Progenitor cell of endocrine pancreas (in vitro differentiated cells): ENCODE measurements at regions not wholly inside any gene's neighbourhood (a gene's known extent, or its start where the extent isn't known, plus 50 kb on each side); places are given as distances from the start of the nearest gene placed in this dataset.
"Not testable (repeated sequence)": the region's sequence is repeated elsewhere in the genome, so short reads cannot be mapped to it uniquely, and the experiment has no call there.

ENCODE experiments used
- DNase-seq: peaks from one replicate; pipeline ENCODE4 v3.0.0; 2021; ENCODE audit warnings: low spot score; ENCODE audit not compliant: unreplicated experiment
- H3K27ac Mint-ChIP-seq: 2 replicates; pipeline ENCODE4 v1.8.0; 2021; ENCODE audit warnings: mild to moderate bottlenecking, moderate library complexity, mixed read lengths
- H3K27me3 Mint-ChIP-seq: 2 replicates; pipeline ENCODE4 v1.8.0; 2021; ENCODE audit warnings: mixed read lengths
- H3K36me3 Mint-ChIP-seq: 2 replicates; pipeline ENCODE4 v1.8.0; 2022; ENCODE audit warnings: mixed read lengths; ENCODE audit not compliant: insufficient read depth
- H3K4me1 Mint-ChIP-seq: 2 replicates; pipeline ENCODE4 v1.8.0; 2021; ENCODE audit warnings: low read depth, mixed read lengths
- H3K4me3 Mint-ChIP-seq: 2 replicates; pipeline ENCODE4 v1.8.0; 2021; ENCODE audit warnings: low read depth, mild to moderate bottlenecking, moderate library complexity, mixed read lengths
- H3K9me3 Mint-ChIP-seq: 2 replicates; pipeline ENCODE4 v1.8.0; 2021; ENCODE audit warnings: low read depth, mixed read lengths

DNA sequence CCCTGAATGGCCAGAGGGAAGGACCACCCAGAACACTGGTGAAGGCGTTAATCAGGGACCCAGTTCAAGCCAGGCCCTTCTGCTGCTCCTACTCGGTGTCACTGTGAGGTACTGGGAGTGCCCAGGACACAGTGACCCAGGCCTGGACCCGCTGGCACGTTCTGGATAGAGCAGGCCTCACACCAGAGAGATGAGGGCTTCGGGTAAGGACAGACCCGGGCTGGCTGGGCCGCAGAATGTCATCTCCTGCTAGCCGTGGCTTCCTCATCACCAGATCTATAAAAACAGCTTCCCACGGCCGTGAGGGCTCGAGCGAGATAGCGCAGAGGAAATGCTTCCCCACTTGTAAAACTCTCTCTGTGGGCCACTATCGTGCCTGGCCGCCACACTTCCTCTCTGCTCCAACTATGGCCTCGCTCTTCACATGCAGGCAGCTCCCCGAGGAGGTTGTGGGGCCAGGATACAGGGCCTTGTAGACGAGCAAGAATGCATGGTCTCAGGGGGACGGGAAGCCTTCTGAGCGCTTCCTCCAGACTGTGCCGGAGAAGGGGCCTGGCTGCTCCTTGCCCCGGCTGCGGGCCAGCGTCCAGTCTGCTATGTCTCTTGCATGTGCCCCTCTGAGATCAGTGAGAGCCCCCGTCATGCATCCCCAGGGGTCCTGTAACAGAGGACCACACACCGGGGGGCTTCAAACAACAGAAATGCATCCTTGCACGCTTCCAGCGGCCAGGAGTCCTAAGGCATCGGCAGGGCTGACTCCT is 161.6 kb upstream of the ZNF469 start:
- not testable (repeated sequence) for DNase-seq, H3K27ac Mint-ChIP-seq, H3K9me3 Mint-ChIP-seq, H3K36me3 Mint-ChIP-seq, H3K4me3 Mint-ChIP-seq, H3K4me1 Mint-ChIP-seq
- peaks cover 16% of the 10 kb centered on the region for H3K27me3 Mint-ChIP-seq

DNA sequence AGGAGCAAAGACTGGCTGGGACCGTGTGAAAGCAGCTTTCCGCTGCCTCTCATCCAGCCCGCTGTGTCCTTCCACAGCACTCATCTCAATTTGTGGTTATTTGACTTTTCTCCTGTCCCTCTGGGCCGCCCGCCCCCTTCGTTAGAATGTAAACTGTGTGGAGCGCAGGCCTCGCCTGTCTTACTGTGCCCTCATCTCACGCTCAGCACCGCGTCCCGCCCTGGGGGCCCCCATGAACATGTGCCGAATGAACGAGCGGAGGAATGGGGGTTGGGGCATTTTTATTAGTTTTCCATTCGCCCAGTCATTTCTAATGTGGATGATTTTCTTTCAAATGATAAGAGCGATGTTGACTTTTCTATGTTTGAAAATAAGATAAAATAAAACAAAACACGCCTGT is 159.1 kb upstream of the ZNF469 start:
- not testable (repeated sequence) for H3K9me3 Mint-ChIP-seq, H3K36me3 Mint-ChIP-seq, H3K27ac Mint-ChIP-seq, DNase-seq, H3K4me1 Mint-ChIP-seq, H3K4me3 Mint-ChIP-seq
- H3K27me3 Mint-ChIP-seq = peaks cover 16% of the 10 kb centered on the region

DNA sequence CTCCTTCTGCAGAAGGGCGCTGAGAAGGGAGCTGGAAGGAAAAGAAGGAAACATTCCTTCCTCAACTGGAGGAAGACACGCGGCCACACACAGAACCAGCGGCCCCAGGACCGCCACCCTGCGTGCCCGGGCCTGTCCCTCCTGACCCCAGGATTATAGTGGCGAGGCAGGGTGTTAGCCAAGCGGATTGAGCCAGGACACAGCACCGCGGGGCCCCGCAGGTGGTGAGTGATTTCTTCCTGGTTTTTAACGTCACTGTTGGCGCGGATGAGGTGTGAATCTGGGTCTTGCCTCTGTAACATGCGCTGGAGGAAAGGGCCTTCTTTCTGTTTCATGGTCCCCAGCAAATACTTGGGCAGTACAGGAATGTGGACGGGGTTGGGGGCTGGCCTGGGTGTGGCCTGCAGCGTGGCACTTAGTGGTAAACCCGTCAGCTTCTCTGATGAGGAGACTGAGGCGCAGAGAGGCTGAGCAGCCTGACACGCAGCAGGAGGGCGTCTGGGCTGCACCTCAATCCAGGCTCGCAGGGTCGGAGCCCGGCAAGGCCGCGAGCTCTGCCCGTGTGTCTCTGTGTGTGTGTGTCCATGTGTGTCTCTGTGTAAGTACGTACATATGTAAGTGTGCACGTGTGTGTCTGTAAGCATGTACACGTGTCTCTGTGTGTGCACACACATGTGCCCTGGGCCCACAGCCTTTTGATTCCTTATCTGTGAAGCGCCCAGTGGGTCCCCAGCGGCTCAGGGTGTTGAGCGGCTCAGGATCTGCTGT is 158.4 kb upstream of the ZNF469 start:
- not testable (repeated sequence) for DNase-seq, H3K9me3 Mint-ChIP-seq, H3K27ac Mint-ChIP-seq

DNA sequence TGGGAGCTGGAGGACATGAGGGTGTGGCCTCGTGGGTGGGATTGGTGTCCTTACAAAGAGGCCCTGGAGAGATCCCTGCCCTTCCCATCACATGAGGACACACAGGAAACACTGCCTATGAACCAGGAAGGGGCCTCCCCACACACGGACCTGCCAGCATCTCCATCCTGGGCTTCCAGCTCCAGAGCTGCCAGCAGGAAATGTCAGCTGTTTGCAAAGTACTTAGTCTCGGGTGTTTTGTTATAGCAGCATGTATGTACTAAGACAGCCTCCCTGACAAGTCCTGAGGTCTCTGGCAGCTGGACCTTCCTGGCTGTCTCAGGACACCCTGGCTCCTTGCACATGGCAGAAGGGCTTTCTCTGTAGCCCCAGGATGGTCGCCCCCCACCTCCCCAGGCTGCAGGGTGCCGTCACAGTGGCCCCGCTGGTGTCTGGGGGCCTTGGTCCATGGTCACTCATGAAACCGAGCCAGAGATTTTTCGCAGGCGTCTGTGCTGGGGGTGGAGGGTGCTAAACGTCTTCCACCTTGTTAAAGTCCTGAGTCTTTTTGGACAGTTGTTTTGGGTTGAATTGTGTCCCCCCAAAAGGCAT is 157.0 kb upstream of the ZNF469 start:
- not testable (repeated sequence) for H3K4me1 Mint-ChIP-seq, H3K27ac Mint-ChIP-seq, H3K9me3 Mint-ChIP-seq, H3K36me3 Mint-ChIP-seq, H3K4me3 Mint-ChIP-seq, DNase-seq
- H3K27me3 Mint-ChIP-seq = peaks cover 12% of the 10 kb centered on the region

More for the DNA sequence above, 158.4 kb upstream of the ZNF469 start:
- H3K36me3 Mint-ChIP-seq, H3K4me1 Mint-ChIP-seq, H3K4me3 Mint-ChIP-seq: not testable (repeated sequence)
- H3K27me3 Mint-ChIP-seq = peaks cover 16% of the 10 kb centered on the region

DNA sequence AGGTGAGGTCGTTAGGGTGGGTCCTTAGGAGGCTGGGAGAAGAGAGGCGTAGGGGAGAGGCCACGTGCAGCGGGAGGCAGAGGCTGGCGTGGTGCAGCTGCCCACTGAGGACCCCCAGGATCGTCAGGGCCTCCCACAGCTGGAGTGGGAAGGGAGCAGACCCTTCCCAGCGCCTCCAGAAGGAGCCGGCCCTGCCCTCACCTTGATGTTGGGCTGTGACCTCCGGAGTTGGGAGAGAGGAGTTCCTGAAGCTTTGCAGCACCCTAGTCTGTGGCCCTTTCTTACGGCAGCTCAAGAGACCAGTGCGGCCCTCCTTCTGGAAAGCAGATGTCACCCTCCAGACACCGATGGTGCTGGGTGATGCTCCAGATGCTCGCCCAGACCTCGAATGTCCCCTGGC is 156.5 kb upstream of the ZNF469 start:
- not testable (repeated sequence) for H3K36me3 Mint-ChIP-seq, DNase-seq, H3K27ac Mint-ChIP-seq, H3K4me3 Mint-ChIP-seq, H3K9me3 Mint-ChIP-seq, H3K4me1 Mint-ChIP-seq
- peaks cover 11% of the 10 kb centered on the region for H3K27me3 Mint-ChIP-seq

DNA sequence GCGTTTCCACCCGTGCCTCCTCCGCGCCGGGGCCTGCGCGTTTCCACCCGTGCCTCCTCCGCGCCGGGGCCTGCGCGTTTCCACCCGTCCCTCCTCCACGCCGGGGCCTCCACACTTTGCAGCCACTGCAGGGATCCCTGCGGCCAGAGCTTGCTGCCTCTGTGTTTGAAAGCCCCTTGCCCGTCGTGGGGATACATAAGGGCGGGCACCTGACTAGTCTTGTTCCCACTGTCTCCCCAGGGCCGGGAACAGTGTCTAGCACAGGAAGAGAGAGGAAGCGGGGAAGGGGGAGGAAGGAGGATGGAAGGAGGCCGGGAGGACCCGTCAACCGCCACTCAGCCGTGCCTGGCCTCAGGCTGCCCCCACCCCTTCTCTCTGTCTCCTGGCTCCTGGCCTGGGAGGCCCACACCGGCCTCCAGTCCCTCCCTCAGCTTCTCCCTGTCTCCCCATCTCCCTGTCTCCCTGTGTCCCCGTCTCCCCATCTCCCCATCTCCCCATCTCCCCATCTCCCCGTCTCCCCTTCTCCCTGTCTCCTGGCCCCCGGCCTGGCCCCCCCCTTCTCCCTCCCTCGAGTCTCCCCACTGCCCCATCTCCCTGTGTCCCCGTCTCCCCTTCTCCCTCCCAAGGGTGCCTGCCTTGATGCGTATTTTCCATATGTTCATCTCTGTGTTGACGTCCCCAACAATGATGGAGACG is 155.6 kb upstream of the ZNF469 start:
- H3K9me3 Mint-ChIP-seq, H3K36me3 Mint-ChIP-seq, DNase-seq, H3K4me1 Mint-ChIP-seq, H3K27me3 Mint-ChIP-seq, H3K4me3 Mint-ChIP-seq, H3K27ac Mint-ChIP-seq: not testable (repeated sequence)

DNA sequence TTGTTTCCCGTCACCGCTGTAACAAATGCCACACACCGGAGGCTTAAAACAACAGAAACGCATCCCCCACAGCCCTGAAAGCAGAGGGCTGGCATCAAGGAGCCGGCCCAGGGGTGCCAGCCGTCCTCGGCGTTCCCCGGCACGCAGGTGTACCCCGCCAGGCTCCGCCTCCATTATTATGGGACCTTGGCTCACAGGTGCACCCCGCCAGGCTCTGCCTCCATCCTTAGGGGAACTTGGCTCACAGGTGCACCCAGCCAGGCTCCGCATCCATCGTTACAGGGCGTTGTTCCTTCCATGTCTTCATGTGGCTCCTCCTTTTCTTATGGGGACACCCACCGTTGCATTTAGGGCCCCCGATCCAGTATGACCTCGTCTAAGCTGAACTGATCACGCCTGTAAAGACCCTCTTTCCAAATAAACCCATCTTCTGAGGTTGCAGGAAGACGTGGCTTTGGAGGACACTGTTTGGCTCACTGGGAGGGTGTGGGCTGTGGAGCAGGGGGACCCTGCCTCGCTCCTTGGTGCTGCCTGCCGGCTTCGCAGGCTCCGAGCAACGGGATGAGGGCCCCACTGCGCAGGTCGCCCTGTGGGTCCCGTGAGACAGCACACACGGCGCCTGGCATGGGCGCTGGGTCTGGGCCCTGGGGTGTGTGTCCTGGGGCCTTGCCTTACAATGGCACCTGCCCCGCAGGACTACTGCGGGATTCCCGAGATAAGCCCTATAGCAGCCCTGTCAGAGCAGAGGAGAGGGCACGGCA is 154.9 kb upstream of the ZNF469 start:
- not testable (repeated sequence) for H3K4me1 Mint-ChIP-seq, H3K27me3 Mint-ChIP-seq, DNase-seq, H3K27ac Mint-ChIP-seq, H3K36me3 Mint-ChIP-seq, H3K4me3 Mint-ChIP-seq, H3K9me3 Mint-ChIP-seq

DNA sequence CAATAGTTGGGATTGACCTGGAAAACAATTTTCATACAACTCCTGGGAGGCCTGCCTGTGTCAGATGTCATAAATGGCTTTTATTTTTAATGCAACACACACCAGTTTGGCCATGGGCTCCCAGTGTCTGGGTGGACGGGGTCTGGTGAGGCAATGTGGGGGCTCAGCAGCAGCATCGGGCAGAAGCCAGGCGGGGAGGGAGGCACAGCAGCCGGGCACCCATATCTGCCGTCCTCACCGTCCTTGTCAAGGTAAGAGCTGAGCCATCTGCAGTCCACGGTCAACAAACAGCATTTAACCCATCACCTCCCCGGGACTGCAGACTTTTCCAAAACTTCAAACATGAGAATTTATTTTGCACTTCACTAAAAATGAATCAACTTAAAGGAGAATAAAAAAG is 154.0 kb upstream of the ZNF469 start:
- DNase-seq, H3K4me1 Mint-ChIP-seq, H3K36me3 Mint-ChIP-seq, H3K27ac Mint-ChIP-seq, H3K9me3 Mint-ChIP-seq, H3K4me3 Mint-ChIP-seq, H3K27me3 Mint-ChIP-seq: not testable (repeated sequence)

DNA sequence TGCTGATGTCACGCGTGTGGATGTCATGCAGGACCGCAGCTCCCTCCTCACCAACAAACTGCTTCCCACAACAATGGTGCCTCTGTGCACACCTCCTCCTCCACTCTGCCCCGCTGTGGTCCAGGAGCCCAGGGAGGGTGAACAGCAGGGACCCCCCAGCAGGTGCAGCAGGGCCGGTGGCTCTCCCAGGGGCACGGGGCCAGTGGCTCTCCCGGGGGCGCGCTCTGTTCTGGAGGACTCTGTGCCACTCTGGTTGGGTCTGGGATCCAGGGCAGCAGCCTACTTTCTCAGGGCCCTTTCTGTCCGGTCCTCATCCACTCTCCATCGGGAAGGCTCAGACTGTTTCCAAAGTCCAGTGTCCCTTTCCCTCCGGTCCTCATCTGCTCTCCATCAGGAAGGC is 153.0 kb upstream of the ZNF469 start:
- not testable (repeated sequence) for H3K4me1 Mint-ChIP-seq, H3K27me3 Mint-ChIP-seq, H3K9me3 Mint-ChIP-seq, H3K27ac Mint-ChIP-seq, H3K36me3 Mint-ChIP-seq, DNase-seq, H3K4me3 Mint-ChIP-seq

DNA sequence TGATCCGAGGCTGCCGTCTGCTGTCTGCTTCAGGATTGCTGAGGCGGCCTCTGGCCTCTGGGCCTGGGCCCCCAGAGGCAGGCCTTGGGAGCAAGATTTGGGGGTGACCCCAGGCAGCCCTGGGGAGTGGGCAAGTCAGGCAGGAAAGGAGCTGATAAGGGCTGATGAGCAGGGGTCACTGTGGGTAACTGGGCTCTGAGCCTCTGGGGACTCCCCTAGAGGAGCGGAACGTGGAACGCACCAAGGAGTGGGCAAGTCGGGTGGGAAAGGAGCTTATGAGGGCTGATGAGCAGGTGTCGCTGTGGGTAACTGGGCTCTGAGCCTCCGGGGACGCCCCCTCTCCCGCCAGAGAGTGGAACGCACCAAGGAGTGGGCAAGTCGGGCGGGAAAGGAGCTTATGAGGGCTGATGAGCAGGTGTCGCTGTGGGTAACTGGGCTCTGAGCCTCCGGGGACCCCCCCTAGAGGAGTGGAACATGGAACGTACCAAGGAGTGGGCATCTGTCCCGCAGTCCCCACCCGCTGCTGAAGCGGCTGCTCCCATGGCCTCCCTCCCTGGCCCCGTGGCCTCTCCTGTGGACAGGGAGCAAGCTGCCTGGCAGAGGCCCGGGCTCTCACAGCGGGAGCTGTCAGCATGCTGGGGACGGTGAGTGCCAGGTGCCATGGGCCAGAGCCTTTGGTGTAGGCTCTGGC is 152.3 kb upstream of the ZNF469 start:
- not testable (repeated sequence) for H3K36me3 Mint-ChIP-seq, H3K4me1 Mint-ChIP-seq, H3K27ac Mint-ChIP-seq, H3K9me3 Mint-ChIP-seq, DNase-seq, H3K27me3 Mint-ChIP-seq, H3K4me3 Mint-ChIP-seq

DNA sequence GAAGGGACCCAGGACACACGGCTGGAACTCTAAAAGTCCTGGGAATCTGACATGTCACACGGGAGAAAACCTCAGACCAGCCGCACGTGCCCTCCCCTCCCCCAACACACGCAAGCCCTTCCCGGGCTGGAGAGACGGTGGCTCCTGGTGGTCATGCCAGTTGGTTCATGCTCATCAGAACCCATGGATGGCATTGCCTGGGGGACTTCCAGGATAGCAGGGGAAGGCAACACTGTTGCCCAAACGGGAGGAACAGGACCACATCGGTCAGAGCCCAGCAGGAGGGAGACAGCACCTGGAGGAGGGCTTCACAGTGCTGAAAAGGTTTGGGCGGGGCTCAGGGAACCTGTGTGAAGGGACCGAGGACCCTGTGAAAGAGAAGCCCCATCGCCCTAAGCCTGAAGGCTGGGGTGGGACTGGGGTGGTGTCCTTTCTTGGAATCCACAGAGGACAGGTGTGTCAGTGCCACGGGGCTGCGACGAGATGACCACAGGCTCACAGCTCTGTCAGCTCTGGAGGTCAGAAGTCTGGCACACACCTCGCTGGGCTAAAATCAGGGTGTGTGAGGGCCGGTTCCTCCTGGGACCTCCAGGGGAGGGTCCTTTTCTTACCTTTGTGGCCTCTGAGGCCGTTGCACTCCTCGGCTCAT is 151.7 kb upstream of the ZNF469 start:
- H3K27me3 Mint-ChIP-seq, H3K36me3 Mint-ChIP-seq, H3K4me1 Mint-ChIP-seq, H3K4me3 Mint-ChIP-seq, DNase-seq, H3K27ac Mint-ChIP-seq, H3K9me3 Mint-ChIP-seq: not testable (repeated sequence)
